Ovary (tissue), 7 donors: ENCODE measurements at regions not wholly inside any gene's neighbourhood (a gene's known extent, or its start where the extent isn't known, plus 50 kb on each side); places are given as distances from the start of the nearest gene placed in this dataset.

Experiments
- DNase-seq, 5 donors: peaks; one replicate each; pipeline ENCODE4 v3.0.0-alpha.2; 2019 to 2020
- H3K27ac ChIP-seq, 2 donors: fragments of 200-600 bp; one replicate each; pipeline versions ENCODE4 v1.5.1 to v1.8.0; 2019 to 2022
- H3K27me3 ChIP-seq: fragments of 200-600 bp; one replicate; pipeline ENCODE4 v1.8.0; 2022
- H3K36me3 ChIP-seq: fragments of 200-600 bp; sonication (generic); one replicate; pipeline ENCODE4 v1.5.1; 2019
- H3K4me1 ChIP-seq: one replicate; pipeline ENCODE4 v1.8.1; 2013; ENCODE audit warnings: mild to moderate bottlenecking, moderate library complexity; ENCODE audit not compliant: insufficient read depth
- H3K4me3 ChIP-seq: fragments of 200-600 bp; sonication (generic); one replicate; pipeline ENCODE4 v1.5.1; 2017
- H3K9me3 ChIP-seq, 2 donors: fragments of 200-600 bp in 1 of 2; sonication (generic) in 1 of 2; one replicate each; pipeline versions ENCODE4 v1.5.1 to v1.8.1; 2013 to 2019; ENCODE audit warnings: mild to moderate bottlenecking in 1 of 2, moderate library complexity in 1 of 2
- EP300 ChIP-seq: sonication (generic); formaldehyde crosslinking; IDR thresholded peaks from one replicate; pipeline ENCODE4 v1.6.1; 2017; ENCODE audit warnings: antibody characterized with exemption
- POLR2A ChIP-seq: fragments of 450-650 bp; IDR thresholded peaks from one replicate; pipeline ENCODE4 v1.6.1; 2017; ENCODE audit warnings: antibody characterized with exemption, mild to moderate bottlenecking, moderate library complexity
- whole genome bisulfite sequencing, 3 donors: extraction: QIAGEN DNeasy Blood & Tissue Kit in 1 of 3; methylation state at CpG; one replicate each; pipeline versions ENCODE4 v1.1.5 to v1.1.7; 2013 to 2017; 5-methylcytosine and 5-hydroxymethylcytosine counted together
- intact Hi-C, 4 donors: fragments of 100-400 bp; cut with DNase I; formaldehyde crosslinking; loops; one replicate each; pipeline versions ENCODE4 v1.11.0 to v1.15.1; 2022 to 2023
- TF ChIP-seq, protein P1 (sequence below), 3 donors: fragments of 450-650 bp in 2 of 3; fragments of 200-600 bp in 1 of 3; IDR thresholded peaks; one replicate each; pipeline versions ENCODE4 v1.5.1 to v1.8.0; 2016 to 2022; ENCODE audit warnings: antibody characterized with exemption in 3 of 3, mild to moderate bottlenecking in 1 of 3
- donor health status: DM: no; HTN: no; CAD: no; lungs with moderate emphysema.
- donor health status: DM: no; HTN: no; CAD: no.
- donor health status: Bipolar disorder and iron deficiency.
- donor health status: DM: no; HTN: no; CAD: no.
- donor health status: DM: yes; HTN: yes; CAD: no.

DNA sequence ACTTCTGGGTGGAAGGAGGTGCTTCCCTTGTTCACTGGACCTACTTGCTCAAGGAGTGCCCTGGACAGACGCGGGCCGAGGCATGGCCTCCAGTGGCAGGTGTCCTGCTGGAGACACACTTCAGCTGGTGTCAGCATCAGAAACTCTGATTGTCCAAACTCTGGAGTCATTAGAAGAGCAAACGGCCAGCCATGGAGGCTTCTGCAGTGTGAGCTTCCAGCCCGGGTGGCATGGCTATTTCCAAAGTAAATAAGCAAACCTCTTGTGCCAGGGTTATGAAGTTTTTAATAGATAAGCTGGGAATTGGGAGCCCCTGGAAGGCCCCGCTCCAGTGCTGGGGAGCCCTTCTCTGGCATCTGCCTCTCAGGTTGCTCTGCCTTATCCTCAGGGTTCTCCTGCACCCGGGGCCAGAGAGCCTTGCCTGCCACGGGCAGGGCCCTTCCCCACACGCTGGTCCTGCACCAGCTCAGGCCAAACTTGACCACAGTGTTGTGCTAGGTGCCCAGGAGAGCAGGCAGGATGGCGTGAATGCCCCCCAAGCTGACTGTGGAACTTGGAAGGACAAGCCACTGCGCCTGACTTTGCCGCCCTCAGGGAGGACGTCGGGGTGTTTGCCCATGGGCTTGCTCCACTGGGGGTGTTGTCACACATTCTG lies 285.6 kb downstream of the GADD45G start:
- Histone ChIP-seq H3K9me3 (no peaks in the 10 kb centered on the region), H3K4me3 (no peak overlapping the region), H3K27ac (no peak overlapping the region), H3K4me1 (peaks cover 8% of the 10 kb centered on the region), H3K27me3 (no peaks in the 10 kb centered on the region), H3K36me3 (no peaks in the 10 kb centered on the region)
- no peak for DNase-seq
- no peak for TF ChIP-seq EP300
- TF ChIP-seq, protein P1, sequence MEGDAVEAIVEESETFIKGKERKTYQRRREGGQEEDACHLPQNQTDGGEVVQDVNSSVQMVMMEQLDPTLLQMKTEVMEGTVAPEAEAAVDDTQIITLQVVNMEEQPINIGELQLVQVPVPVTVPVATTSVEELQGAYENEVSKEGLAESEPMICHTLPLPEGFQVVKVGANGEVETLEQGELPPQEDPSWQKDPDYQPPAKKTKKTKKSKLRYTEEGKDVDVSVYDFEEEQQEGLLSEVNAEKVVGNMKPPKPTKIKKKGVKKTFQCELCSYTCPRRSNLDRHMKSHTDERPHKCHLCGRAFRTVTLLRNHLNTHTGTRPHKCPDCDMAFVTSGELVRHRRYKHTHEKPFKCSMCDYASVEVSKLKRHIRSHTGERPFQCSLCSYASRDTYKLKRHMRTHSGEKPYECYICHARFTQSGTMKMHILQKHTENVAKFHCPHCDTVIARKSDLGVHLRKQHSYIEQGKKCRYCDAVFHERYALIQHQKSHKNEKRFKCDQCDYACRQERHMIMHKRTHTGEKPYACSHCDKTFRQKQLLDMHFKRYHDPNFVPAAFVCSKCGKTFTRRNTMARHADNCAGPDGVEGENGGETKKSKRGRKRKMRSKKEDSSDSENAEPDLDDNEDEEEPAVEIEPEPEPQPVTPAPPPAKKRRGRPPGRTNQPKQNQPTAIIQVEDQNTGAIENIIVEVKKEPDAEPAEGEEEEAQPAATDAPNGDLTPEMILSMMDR (IDR thresholded peaks at IDR 0.05), result no peak
- no peak for TF ChIP-seq POLR2A
- intact Hi-C loops, result no loop called here
- WGBS, 3 donors, result 79 to 89% (median 84%) methylated on average over 14 of the region's 14 CpGs

DNA sequence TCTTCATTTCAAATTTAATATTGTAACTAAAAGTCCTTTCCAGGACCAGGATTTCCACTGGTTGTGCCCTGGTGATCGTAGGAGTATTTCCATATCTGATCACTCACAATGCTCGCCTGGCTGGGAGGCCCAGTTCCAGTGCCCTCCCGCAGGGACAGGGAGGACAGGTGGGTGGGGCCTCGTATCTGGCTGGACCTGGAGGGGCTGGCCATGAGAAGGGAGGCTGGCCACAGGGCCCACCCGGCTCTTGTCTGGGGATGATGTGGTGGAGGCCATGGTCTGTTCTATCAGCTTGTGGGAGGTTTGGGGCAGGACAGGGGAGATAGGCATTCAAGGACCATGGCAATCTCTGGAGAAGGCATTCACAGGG lies 286.4 kb downstream of the GADD45G start:
- DNase-seq, result peak in 1 of 5 donors; percentile 39
- H3K27ac ChIP-seq, result peak overlapping the region in 1 of 2 donors; percentile 61
- H3K9me3 ChIP-seq, result no peaks in the 10 kb centered on the region
- no peaks in the 10 kb centered on the region for H3K36me3 ChIP-seq
- no peak for TF ChIP-seq EP300
- no peak for TF ChIP-seq POLR2A
- TF ChIP-seq, protein P1 (IDR thresholded peaks at IDR 0.05), result no peak
- 54 to 63% (median 58%) methylated on average over 5 of the region's 5 CpGs for WGBS, 3 donors
- no peak overlapping the region for H3K4me3 ChIP-seq
- intact Hi-C loops, result no loop called here
- H3K27me3 ChIP-seq, result no peaks in the 10 kb centered on the region
- H3K4me1 ChIP-seq, result peaks cover 8% of the 10 kb centered on the region

DNA sequence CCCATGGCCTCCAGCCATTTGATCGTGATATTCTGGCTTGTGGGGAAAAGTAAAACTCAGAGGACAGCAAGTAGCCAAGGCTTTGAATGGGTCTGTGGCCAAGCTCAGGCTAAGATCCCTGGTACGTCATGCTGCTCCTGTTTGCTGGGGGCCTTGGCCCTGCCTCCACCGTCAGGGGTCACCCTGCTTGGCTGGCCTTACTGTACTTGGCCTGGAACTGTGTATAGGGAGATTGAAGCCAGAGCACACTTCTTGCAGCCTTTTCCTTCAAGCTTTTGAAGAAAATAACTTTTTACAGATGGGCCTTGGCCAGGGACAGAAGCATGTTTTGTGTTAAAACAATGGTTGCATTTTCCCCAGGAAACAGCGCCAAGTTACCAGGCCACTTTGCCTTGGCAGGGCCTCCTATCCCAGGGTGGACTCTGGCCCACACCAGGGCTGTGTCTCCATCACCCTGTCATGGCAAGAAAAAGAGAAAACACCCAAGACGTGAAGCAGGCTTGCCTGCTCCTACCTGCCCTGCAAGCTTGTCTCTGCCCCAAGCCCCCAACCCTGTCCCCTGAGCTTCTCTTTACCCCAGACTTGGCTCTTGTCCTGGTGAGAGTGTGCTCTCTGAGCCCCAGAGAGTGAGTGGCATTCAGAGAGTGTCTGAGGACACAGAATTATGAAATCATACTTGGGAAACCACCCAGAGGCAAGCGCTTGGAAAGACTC lies 286.9 kb downstream of the GADD45G start:
- Histone ChIP-seq H3K27me3 (no peaks in the 10 kb centered on the region), H3K27ac (peak overlapping the region in 1 of 2 donors; percentile 61), H3K9me3 (no peaks in the 10 kb centered on the region), H3K4me3 (no peak overlapping the region), H3K36me3 (no peaks in the 10 kb centered on the region), H3K4me1 (peaks cover 8% of the 10 kb centered on the region)
- 13 to 22% (median 19%) methylated on average over 6 of the region's 6 CpGs for WGBS, 3 donors
- DNase-seq, result peak; percentile 79 to 94 (median 91)
- intact Hi-C loops, result no loop called here
- TF ChIP-seq POLR2A (no peak), EP300 (no peak)
- TF ChIP-seq, protein P1 (IDR thresholded peaks at IDR 0.05), result no peak

DNA sequence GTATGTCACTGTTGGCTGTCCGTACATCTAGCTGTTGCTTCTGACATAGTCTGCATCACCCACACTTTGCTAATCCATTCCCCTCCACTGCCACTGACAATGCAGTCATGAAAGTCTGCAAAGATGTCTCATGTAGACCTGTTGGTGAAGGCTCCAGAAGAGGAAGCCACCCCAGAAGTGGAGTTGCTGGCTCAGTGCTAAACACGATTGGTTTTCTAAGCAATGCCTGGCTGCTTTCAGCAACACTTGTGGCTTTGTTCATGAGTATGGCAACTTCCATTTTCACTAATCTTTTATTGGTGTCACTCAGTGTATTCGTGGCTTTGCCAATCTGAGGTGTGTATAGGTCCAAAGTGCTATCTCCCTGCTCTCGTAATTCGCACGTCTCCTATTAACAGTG lies 288.1 kb downstream of the GADD45G start:
- Histone ChIP-seq H3K4me3 (no peak overlapping the region), H3K27ac (no peak overlapping the region), H3K9me3 (no peaks in the 10 kb centered on the region), H3K27me3 (no peaks in the 10 kb centered on the region), H3K36me3 (no peaks in the 10 kb centered on the region), H3K4me1 (peaks cover 8% of the 10 kb centered on the region)
- WGBS, 3 donors, result 94 to 98% (median 95%) methylated on average over 6 of the region's 6 CpGs
- no peak for DNase-seq
- intact Hi-C loops, result no loop called here
- TF ChIP-seq POLR2A, result no peak
- no peak for TF ChIP-seq EP300
- TF ChIP-seq, protein P1 (IDR thresholded peaks at IDR 0.05), result no peak
